ENCODE measurements at regions not wholly inside any gene's neighbourhood (a gene's known extent, or its start where the extent isn't known, plus 50 kb on each side); places are given as distances from the start of the nearest gene placed in this dataset.
"Not testable (repeated sequence)": the region's sequence is repeated elsewhere in the genome, so short reads cannot be mapped to it uniquely, and the experiment has no call there.

GRCh38 chr10:120042705-120043104 is 150.2 kb downstream of the SEC23IP start:
- in situ Hi-C loops (cut with MboI; ENCODE audit: low sequenced_read_pairs, unreplicated experiment), result no loop called here
- no peak for TF ChIP-seq CTCF (IDR thresholded peaks at IDR 0.05; ENCODE audit: borderline replicate concordance, control extremely low read depth, extremely low read depth, insufficient read depth, missing control alignments)
- DNase-seq (ENCODE audit: low spot score), result no peak

- in situ Hi-C loops (cut with MboI; ENCODE audit: low sequenced_read_pairs, unreplicated experiment); DNase-seq (ENCODE audit: low spot score): not testable (repeated sequence)
Observed at GRCh38 chr10:120047373-120047772, 154.8 kb downstream of the SEC23IP start.

GRCh38 chr10:120047926-120048325 is 155.4 kb downstream of the SEC23IP start:
- no peak for TF ChIP-seq CTCF (IDR thresholded peaks at IDR 0.05; ENCODE audit: borderline replicate concordance, control extremely low read depth, extremely low read depth, insufficient read depth, missing control alignments)
- in situ Hi-C loops (cut with MboI; ENCODE audit: low sequenced_read_pairs, unreplicated experiment), result no loop called here
- no peak for DNase-seq (ENCODE audit: low spot score)

GRCh38 chr10:120048391-120048790 is 155.9 kb downstream of the SEC23IP start:
- TF ChIP-seq CTCF (IDR thresholded peaks at IDR 0.05; ENCODE audit: borderline replicate concordance, control extremely low read depth, extremely low read depth, insufficient read depth, missing control alignments), result no peak
- DNase-seq (ENCODE audit: low spot score), result no peak
- in situ Hi-C loops (cut with MboI; ENCODE audit: low sequenced_read_pairs, unreplicated experiment), result no loop called here

GRCh38 chr10:120051671-120052070 is 159.1 kb downstream of the SEC23IP start:
- DNase-seq (ENCODE audit: low spot score), result no peak
- in situ Hi-C loops (cut with MboI; ENCODE audit: low sequenced_read_pairs, unreplicated experiment), result no loop called here
- no peak for TF ChIP-seq CTCF (IDR thresholded peaks at IDR 0.05; ENCODE audit: borderline replicate concordance, control extremely low read depth, extremely low read depth, insufficient read depth, missing control alignments)

- in situ Hi-C loops (cut with MboI; ENCODE audit: low sequenced_read_pairs, unreplicated experiment), result no loop called here
- DNase-seq (ENCODE audit: low spot score), result no peak
- no peak for TF ChIP-seq CTCF (IDR thresholded peaks at IDR 0.05; ENCODE audit: borderline replicate concordance, control extremely low read depth, extremely low read depth, insufficient read depth, missing control alignments)
Observed at GRCh38 chr10:120052964-120053702, 160.6 kb downstream of the SEC23IP start.

GRCh38 chr10:120059790-120060189 is 167.3 kb downstream of the SEC23IP start:
- in situ Hi-C loops (cut with MboI; ENCODE audit: low sequenced_read_pairs, unreplicated experiment); DNase-seq (ENCODE audit: low spot score): not testable (repeated sequence)

- no peak for DNase-seq (ENCODE audit: low spot score)
- no peak for TF ChIP-seq CTCF (IDR thresholded peaks at IDR 0.05; ENCODE audit: borderline replicate concordance, control extremely low read depth, extremely low read depth, insufficient read depth, missing control alignments)
- in situ Hi-C loops (cut with MboI; ENCODE audit: low sequenced_read_pairs, unreplicated experiment), result no loop called here
Observed at GRCh38 chr10:120067427-120067826, 174.9 kb downstream of the SEC23IP start.
